Brain microvascular endothelial cell (primary cell): ENCODE measurements at regions not wholly inside any gene's neighbourhood (a gene's known extent, or its start where the extent isn't known, plus 50 kb on each side); places are given as distances from the start of the nearest gene placed in this dataset.

Experiments
- DNase-seq: peaks from one replicate; pipeline ENCODE4 v3.0.0-alpha.2; 2020
- H3K27ac ChIP-seq: fragments of 250-450 bp; sonication (Bioruptor Pico); 2 replicates; pipeline ENCODE4 v1.5.1; 2020; ENCODE audit warnings: mild to moderate bottlenecking, moderate library complexity
- H3K27me3 ChIP-seq: fragments of 250-450 bp; sonication (Bioruptor Pico); replicated peaks from 2 replicates; pipeline ENCODE4 v1.5.1; 2020; ENCODE audit warnings: mild to moderate bottlenecking
- H3K36me3 ChIP-seq: fragments of 250-450 bp; sonication (Bioruptor Pico); replicated peaks from 2 replicates; pipeline ENCODE4 v1.5.1; 2020; ENCODE audit warnings: mild to moderate bottlenecking
- H3K4me3 ChIP-seq: 2 replicates; pipeline ENCODE4 v1.5.1; 2011; ENCODE audit warnings: low read depth, mild to moderate bottlenecking, control low read depth, low read length, moderate library complexity
- in situ Hi-C: cut with HindIII; loops from 2 replicates; pipeline ENCODE4 v1.10.0; 2017; ENCODE audit warnings: low sequenced_read_pairs, low pct_ligation_motif_present
- TF ChIP-seq, protein P1 (sequence below): IDR thresholded peaks from 2 replicates; pipeline ENCODE4 v1.5.1; 2011; ENCODE audit warnings: low read depth, mild to moderate bottlenecking, moderate library complexity, low read length, control low read depth, inconsistent platforms; ENCODE audit errors: missing control alignments

DNA sequence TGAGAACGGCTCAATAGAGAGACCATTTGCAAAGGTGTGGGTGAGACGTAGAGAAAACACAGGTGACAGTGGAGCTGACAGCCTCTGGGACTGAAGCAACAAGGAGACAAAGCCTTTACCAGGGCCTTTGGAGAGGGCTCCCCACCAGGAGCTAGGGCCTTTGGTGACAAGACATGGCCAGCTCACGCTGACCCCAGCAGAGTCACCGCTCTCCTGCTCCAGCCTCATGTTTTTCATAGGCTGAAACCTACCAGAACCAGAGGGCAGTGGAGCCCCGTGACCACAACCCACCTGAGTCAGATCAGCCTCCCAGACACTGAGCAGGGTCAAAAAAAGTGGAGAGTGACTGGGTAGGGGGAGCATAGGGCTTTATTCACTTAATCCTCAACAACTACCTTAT lies 214.7 kb downstream of the SHQ1 start:
- no peak for DNase-seq
- no peak overlapping the region for H3K27ac ChIP-seq
- TF ChIP-seq, protein P1, sequence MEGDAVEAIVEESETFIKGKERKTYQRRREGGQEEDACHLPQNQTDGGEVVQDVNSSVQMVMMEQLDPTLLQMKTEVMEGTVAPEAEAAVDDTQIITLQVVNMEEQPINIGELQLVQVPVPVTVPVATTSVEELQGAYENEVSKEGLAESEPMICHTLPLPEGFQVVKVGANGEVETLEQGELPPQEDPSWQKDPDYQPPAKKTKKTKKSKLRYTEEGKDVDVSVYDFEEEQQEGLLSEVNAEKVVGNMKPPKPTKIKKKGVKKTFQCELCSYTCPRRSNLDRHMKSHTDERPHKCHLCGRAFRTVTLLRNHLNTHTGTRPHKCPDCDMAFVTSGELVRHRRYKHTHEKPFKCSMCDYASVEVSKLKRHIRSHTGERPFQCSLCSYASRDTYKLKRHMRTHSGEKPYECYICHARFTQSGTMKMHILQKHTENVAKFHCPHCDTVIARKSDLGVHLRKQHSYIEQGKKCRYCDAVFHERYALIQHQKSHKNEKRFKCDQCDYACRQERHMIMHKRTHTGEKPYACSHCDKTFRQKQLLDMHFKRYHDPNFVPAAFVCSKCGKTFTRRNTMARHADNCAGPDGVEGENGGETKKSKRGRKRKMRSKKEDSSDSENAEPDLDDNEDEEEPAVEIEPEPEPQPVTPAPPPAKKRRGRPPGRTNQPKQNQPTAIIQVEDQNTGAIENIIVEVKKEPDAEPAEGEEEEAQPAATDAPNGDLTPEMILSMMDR, result no peak
- H3K36me3 ChIP-seq, result no peaks in the 10 kb centered on the region
- no peak overlapping the region for H3K4me3 ChIP-seq
- H3K27me3 ChIP-seq, result no peaks in the 10 kb centered on the region
- in situ Hi-C loops, result no loop called here

DNA sequence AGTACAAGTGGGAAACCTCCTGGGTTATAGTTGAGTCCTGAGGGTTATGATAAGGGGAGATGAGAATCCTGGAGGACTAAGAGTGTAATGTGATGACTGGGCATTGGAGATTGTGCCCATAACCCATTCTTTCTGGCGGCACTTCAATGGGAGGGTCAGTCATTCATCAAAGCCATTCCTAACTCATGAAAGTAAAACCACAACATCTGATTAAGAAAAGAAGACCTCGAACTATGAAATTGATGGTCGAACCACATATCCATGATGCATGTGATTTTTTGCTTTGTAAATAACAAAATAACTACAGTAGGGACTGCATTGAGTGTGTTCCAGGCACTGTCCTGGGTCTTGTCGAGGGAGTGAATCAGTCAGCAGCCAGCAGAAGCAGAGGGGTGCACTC lies 215.1 kb downstream of the SHQ1 start:
- no peak for DNase-seq
- Histone ChIP-seq H3K4me3 (no peak overlapping the region), H3K27ac (no peak overlapping the region), H3K27me3 (no peaks in the 10 kb centered on the region), H3K36me3 (no peaks in the 10 kb centered on the region)
- TF ChIP-seq, protein P1, result no peak
- in situ Hi-C loops, result no loop called here

DNA sequence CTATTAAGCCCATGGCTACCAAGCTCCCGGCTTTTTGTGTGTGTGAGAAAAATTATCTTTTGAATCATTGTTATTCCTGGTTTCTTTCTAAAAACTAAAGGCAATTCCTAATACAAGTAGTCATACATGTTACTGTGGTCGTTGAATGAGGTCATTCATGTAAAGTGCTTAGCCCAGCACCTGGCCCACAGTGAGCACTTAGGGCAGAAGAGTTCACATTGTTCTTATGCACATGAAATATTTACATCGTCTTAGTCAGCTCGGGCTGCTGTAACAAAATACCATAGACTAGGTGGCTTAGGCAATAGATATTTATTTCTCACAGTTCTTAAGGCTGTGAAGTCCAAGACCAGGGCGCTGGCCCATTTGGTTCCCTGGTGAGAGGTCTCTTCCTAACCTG lies 216.1 kb downstream of the SHQ1 start:
- no peaks in the 10 kb centered on the region for H3K27me3 ChIP-seq
- TF ChIP-seq, protein P1, result no peak
- DNase-seq, result no peak

DNA sequence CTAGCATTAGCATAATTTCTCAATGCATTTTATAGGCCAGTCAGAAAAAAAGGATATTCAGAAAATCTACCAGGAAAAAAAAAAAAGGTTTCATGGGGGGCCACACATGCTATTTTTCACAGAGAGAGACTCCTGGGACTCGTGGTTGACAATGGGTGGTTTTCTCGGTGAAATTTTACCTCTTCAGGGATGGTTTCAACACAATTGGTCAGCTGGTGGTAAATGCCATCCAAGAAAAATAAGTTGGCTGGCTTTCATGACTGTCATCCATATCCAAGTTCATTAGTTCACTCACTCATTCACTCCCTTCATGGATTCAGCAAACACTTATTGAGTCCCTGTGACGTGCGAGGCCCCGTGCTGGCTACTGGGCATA lies 217.3 kb downstream of the SHQ1 start:
- Histone ChIP-seq H3K27ac (no peak overlapping the region), H3K4me3 (no peak overlapping the region), H3K36me3 (no peaks in the 10 kb centered on the region), H3K27me3 (no peaks in the 10 kb centered on the region)
- no peak for DNase-seq
- in situ Hi-C loops, result no loop called here
- TF ChIP-seq, protein P1, result no peak

More for the DNA sequence above, 216.1 kb downstream of the SHQ1 start:
- no peak overlapping the region for H3K27ac ChIP-seq
- H3K4me3 ChIP-seq, result no peak overlapping the region
- H3K36me3 ChIP-seq, result no peaks in the 10 kb centered on the region
- in situ Hi-C loops, result no loop called here

DNA sequence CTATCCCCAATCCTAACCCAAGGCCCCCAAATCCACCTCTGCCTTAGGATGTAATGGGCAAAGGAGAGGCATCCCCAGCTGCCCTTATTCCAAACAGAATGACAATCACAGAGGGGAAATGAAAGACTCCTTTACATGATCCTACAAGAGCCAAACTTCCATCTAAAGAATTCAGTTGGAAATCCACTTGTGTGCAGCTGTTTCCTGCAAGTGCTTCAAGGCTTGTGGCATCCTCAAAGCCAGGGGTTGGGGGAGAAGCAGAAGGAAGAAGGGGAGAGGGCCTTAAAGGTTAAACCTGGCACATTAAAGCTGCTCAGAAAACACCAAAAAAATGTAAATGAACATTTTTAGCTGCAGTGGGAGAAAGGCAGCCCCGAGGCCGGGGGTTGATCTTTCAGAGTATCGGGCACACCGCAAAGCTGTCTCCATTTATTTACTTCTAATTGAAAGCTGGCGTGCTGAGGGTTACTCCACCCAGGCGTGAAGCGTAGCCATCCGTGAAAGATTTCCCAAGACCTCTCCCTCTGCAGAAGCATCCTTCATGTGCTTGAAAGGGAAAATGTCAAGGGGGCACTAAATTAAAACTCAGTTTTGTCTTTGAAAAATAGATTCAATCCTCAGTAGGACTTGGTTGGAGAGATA lies 217.8 kb downstream of the SHQ1 start:
- Histone ChIP-seq H3K4me3 (no peak overlapping the region), H3K36me3 (no peaks in the 10 kb centered on the region), H3K27me3 (no peaks in the 10 kb centered on the region), H3K27ac (no peak overlapping the region)
- no peak for DNase-seq
- TF ChIP-seq, protein P1, result no peak
- in situ Hi-C loops, result no loop called here

DNA sequence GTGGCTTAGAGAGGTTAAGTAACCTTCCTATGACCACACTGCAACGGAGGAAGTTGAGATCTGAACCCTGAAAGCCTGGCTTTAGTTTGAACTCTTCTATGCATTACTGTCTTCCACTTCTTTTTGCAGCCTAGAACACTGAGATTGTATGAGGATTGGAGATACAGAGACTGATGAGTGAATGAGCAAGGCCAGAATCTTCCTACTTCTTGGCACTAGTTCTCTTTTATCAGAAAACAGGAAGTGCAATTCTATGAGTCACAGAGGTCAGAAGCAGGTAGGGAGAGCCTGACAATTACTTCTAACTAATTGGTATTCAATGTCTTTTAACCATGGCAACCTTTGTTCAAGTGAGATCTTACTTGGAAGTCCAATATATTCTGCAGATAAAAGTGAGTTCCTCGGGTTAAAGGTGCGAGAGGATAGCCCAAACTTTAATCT lies 219.0 kb downstream of the SHQ1 start:
- no peak for DNase-seq
- TF ChIP-seq, protein P1, result no peak
- H3K36me3 ChIP-seq, result no peaks in the 10 kb centered on the region
- H3K27me3 ChIP-seq, result no peaks in the 10 kb centered on the region
- in situ Hi-C loops, result no loop called here
- no peak overlapping the region for H3K27ac ChIP-seq
- H3K4me3 ChIP-seq, result no peak overlapping the region
